A549 (cell line): ENCODE measurements at regions not wholly inside any gene's neighbourhood (a gene's known extent, or its start where the extent isn't known, plus 50 kb on each side); places are given as distances from the start of the nearest gene placed in this dataset.

ENCODE experiments used
- CBX2 ChIP-seq: fragments of 200-600 bp; sonication (generic); IDR thresholded peaks from 2 replicates; pipeline ENCODE4 v1.6.1; 2016; ENCODE audit warnings: low read depth, mild to moderate bottlenecking, borderline replicate concordance
- CHD2 ChIP-seq: fragments of 150-350 bp; IDR thresholded peaks from 2 replicates; pipeline ENCODE4 v1.6.1; 2014; ENCODE audit warnings: low read length; ENCODE audit not compliant: partially characterized antibody
- EP300 ChIP-seq, 2 experiments: fragments of >200 bp; sonication (Bioruptor Twin); formaldehyde crosslinking; IDR thresholded peaks; 2 replicates in 1 of 2; 3 replicates in 1 of 2; pipeline ENCODE4 v1.6.1; 2016 to 2017
- JUN ChIP-seq, 2 experiments: fragments of >200 bp; sonication (Bioruptor Twin); formaldehyde crosslinking; IDR thresholded peaks; 2 replicates in 1 of 2; 3 replicates in 1 of 2; pipeline ENCODE4 v1.6.1; 2016 to 2017
- MAZ ChIP-seq: fragments of 150-350 bp; IDR thresholded peaks from 2 replicates; pipeline ENCODE4 v1.6.1; 2014; ENCODE audit warnings: antibody characterized with exemption, low read depth, low read length, borderline replicate concordance
- PHF8 ChIP-seq: fragments of 200-600 bp; sonication (generic); IDR thresholded peaks from 2 replicates; pipeline ENCODE4 v1.6.1; 2016; ENCODE audit warnings: low read depth, mild to moderate bottlenecking, antibody characterized with exemption, moderate library complexity, borderline replicate concordance
- POLR2A ChIP-seq: IDR thresholded peaks from 2 replicates; pipeline ENCODE4 v1.6.1; 2012; ENCODE audit warnings: mild to moderate bottlenecking, low read length
- RAD21 ChIP-seq, 2 experiments: fragments of >200 bp in 1 of 2; sonication (Bioruptor Twin) in 1 of 2; formaldehyde crosslinking in 1 of 2; IDR thresholded peaks in 1 of 2; conservative IDR thresholded peaks in 1 of 2; 2 replicates in 1 of 2; 3 replicates in 1 of 2; pipeline ENCODE4 v1.6.1; 2012 to 2018; ENCODE audit warnings: inconsistent platforms in 1 of 2
- RFX5 ChIP-seq: fragments of 450-650 bp; IDR thresholded peaks from 2 replicates; pipeline ENCODE4 v1.7.1; 2014; ENCODE audit warnings: antibody characterized with exemption, mild to moderate bottlenecking, moderate library complexity
- ZSCAN20 ChIP-seq: fragments of 250-450 bp; sonication (Bioruptor Pico); IDR thresholded peaks from 2 replicates; pipeline ENCODE4 v1.8.0; 2022; ENCODE audit warnings: mild to moderate bottlenecking, moderate library complexity
- TF ChIP-seq, protein P1 (sequence below): fragments of >200 bp; sonication (Bioruptor Twin); formaldehyde crosslinking; IDR thresholded peaks from 3 replicates; pipeline ENCODE4 v1.5.1; 2016

GRCh38 chr18:38170845-38171244 lies 605.2 kb upstream of the CELF4 start:
- TF ChIP-seq, protein P1, sequence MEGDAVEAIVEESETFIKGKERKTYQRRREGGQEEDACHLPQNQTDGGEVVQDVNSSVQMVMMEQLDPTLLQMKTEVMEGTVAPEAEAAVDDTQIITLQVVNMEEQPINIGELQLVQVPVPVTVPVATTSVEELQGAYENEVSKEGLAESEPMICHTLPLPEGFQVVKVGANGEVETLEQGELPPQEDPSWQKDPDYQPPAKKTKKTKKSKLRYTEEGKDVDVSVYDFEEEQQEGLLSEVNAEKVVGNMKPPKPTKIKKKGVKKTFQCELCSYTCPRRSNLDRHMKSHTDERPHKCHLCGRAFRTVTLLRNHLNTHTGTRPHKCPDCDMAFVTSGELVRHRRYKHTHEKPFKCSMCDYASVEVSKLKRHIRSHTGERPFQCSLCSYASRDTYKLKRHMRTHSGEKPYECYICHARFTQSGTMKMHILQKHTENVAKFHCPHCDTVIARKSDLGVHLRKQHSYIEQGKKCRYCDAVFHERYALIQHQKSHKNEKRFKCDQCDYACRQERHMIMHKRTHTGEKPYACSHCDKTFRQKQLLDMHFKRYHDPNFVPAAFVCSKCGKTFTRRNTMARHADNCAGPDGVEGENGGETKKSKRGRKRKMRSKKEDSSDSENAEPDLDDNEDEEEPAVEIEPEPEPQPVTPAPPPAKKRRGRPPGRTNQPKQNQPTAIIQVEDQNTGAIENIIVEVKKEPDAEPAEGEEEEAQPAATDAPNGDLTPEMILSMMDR, result no peak
- TF ChIP-seq CBX2, result no peak
- TF ChIP-seq EP300 (IDR thresholded peaks at IDR 0.05), result no peak
- TF ChIP-seq RFX5, result no peak
- no peak for TF ChIP-seq MAZ
- no peak for TF ChIP-seq POLR2A
- no peak for TF ChIP-seq PHF8
- no peak for TF ChIP-seq RAD21 (conservative IDR thresholded peaks at IDR 0.05 in 1 of 2, IDR thresholded peaks at IDR 0.05 in 1 of 2)
- TF ChIP-seq CHD2, result no peak
- no peak for TF ChIP-seq ZSCAN20 (CRISPR knock-in tag)
- TF ChIP-seq JUN (IDR thresholded peaks at IDR 0.05), result no peak
